ENCODE measurements at regions not wholly inside any gene's neighbourhood (a gene's known extent, or its start where the extent isn't known, plus 50 kb on each side); places are given as distances from the start of the nearest gene placed in this dataset.

DNA sequence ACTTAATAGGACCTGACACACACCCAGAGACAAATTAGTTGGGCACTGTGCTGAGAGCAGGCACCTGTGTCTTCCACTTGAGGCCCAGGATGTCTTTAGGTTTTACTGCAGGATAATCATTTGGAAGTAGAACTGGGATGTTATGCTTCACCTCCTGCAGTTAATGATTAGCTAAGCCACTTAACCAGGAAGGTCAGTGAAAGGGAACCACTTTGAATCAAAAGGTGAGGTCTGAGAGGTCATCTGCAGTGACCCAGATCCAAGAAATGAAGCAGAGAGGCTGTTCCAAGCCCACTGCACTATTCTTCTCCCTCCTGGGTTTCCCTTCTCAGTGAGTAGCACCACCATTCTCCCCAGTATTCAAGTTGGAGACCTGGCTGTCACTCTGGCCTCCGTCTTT, 110.5 kb downstream of the SNX18 start:
- DNase-seq, result no peak
- Histone ChIP-seq H3K27ac (no peak overlapping the region), H3K4me1 (no peaks in the 10 kb centered on the region), H3K36me3 (no peaks in the 10 kb centered on the region), H3K9me3 (no peaks in the 10 kb centered on the region), H3K4me3 (no peak overlapping the region), H3K27me3 (no peaks in the 10 kb centered on the region)
- FAIRE-seq, result no peak
- intact Hi-C loops (cut with DNase I), result no loop called here
- 88 to 96% methylated on average over 1 of the region's 1 CpG for WGBS, 2 donors
- peak in 3 of 4 donors; percentile 63 to 74 (median 68) for ATAC-seq
- TF ChIP-seq, protein P1, sequence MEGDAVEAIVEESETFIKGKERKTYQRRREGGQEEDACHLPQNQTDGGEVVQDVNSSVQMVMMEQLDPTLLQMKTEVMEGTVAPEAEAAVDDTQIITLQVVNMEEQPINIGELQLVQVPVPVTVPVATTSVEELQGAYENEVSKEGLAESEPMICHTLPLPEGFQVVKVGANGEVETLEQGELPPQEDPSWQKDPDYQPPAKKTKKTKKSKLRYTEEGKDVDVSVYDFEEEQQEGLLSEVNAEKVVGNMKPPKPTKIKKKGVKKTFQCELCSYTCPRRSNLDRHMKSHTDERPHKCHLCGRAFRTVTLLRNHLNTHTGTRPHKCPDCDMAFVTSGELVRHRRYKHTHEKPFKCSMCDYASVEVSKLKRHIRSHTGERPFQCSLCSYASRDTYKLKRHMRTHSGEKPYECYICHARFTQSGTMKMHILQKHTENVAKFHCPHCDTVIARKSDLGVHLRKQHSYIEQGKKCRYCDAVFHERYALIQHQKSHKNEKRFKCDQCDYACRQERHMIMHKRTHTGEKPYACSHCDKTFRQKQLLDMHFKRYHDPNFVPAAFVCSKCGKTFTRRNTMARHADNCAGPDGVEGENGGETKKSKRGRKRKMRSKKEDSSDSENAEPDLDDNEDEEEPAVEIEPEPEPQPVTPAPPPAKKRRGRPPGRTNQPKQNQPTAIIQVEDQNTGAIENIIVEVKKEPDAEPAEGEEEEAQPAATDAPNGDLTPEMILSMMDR (IDR thresholded peaks at IDR 0.05), result no peak

DNA sequence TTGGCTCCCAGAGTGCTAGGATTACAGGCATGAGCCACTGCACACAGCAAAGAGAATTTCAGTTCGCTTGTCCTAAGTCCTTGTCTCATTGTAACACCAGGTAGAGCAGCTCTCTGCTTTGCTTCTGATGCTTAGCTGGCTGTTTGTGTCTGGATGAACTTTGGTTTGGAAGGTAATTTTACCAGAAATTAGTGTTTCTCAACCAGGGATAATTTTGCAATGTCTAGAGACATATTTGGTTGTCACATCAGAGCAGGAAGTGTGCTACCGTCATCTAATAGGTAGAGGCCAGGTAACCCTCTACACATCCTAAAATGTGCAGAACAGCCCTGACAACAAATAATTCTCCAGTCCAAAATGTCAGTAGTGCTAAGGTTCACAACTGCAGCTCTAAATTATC, 108.8 kb downstream of the SNX18 start:
- Histone ChIP-seq H3K9me3 (no peaks in the 10 kb centered on the region), H3K4me3 (no peak overlapping the region), H3K27me3 (no peaks in the 10 kb centered on the region), H3K4me1 (no peaks in the 10 kb centered on the region), H3K27ac (no peak overlapping the region), H3K36me3 (no peaks in the 10 kb centered on the region)
- FAIRE-seq (no peak), DNase-seq (no peak), ATAC-seq (no peak)
- 83 to 91% methylated on average over 2 of the region's 2 CpGs for WGBS, 2 donors
- TF ChIP-seq, protein P1 (IDR thresholded peaks at IDR 0.05), result no peak
- intact Hi-C loops (cut with DNase I), result no loop called here

DNA sequence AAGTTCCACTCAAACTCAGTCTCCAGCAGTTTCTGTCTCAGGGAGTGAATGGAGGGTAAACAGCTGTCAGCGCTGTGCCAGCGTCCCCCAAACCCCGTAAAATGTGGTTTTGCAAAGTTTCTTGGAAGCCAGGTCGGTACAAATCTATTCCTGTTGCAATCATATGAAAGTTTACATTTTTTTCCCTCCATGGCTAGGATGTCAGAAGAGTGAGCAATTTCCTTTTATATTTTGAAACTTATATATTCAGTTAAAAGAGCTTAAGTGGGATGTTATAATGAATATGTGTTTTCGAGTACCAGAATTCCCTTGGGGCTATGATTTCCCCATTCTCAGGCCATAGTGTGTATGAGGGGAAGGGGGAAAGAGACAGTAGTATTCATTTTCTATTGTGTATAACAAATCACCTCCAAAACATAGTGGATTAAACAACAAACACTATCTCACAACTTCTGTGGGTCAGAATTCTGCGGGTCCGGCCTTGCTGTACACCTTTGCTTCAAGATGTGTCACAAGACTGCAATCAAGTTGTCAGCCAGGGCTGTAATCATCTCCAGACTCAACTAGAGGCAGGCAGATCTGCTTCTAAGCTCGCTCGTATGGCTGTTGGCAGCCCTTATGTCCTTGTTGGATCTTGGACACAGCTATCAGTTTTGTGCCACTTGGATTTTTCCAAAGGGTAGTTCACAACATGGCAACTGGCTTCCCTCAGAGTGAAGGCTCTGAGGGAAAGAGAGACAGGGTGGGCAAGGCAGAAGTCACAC, 107.4 kb downstream of the SNX18 start:
- TF ChIP-seq, protein P1 (IDR thresholded peaks at IDR 0.05), result no peak
- Histone ChIP-seq H3K27me3 (no peaks in the 10 kb centered on the region), H3K36me3 (no peaks in the 10 kb centered on the region), H3K9me3 (no peaks in the 10 kb centered on the region), H3K27ac (no peak overlapping the region), H3K4me1 (no peaks in the 10 kb centered on the region), H3K4me3 (no peak overlapping the region)
- intact Hi-C loops (cut with DNase I), result no loop called here
- no peak for ATAC-seq
- FAIRE-seq, result no peak
- no peak for DNase-seq
- WGBS, 2 donors, result 77 to 84% methylated on average over 9 of the region's 9 CpGs

- intact Hi-C loops (cut with DNase I), result no loop called here
- H3K27ac ChIP-seq, result no peak overlapping the region
- DNase-seq, result no peak
- TF ChIP-seq, protein P1 (IDR thresholded peaks at IDR 0.05), result no peak
- no peaks in the 10 kb centered on the region for H3K27me3 ChIP-seq
- no peak for ATAC-seq
- H3K36me3 ChIP-seq, result no peaks in the 10 kb centered on the region
- no peak for FAIRE-seq
- H3K4me1 ChIP-seq, result no peaks in the 10 kb centered on the region
- 80 to 85% methylated on average over 5 of the region's 5 CpGs for WGBS, 2 donors
- no peaks in the 10 kb centered on the region for H3K9me3 ChIP-seq
- no peak overlapping the region for H3K4me3 ChIP-seq
These were observed 104.2 kb downstream of the SNX18 start for GRCh38 chr5:54621709-54622108.

DNA sequence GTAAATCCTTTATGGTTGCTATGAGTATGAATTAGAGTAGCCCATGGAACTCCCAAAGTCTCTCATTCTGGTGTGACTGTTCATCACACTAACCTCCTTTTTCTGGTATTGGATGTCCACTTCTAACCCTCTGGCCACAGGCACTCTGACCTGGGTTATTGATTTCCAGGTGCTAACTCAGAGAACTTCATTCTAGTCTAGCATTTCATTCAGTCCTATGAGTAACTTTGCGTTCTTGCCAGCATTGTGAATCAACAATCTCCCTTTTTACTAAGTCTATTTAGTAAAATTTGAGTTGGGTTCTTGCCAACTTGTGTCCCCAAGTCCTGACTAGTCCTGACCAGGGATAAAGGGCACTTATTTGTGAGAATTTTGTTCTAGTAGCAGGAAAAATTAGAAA, 103.5 kb downstream of the SNX18 start:
- ATAC-seq, result no peak
- WGBS, 2 donors, result 61 to 73% methylated on average over 1 of the region's 1 CpG
- H3K9me3 ChIP-seq, result no peaks in the 10 kb centered on the region
- no peaks in the 10 kb centered on the region for H3K36me3 ChIP-seq
- no peaks in the 10 kb centered on the region for H3K4me1 ChIP-seq
- no peak for FAIRE-seq
- TF ChIP-seq, protein P1 (IDR thresholded peaks at IDR 0.05), result no peak
- no peak overlapping the region for H3K27ac ChIP-seq
- no peak overlapping the region for H3K4me3 ChIP-seq
- no peak for DNase-seq
- H3K27me3 ChIP-seq, result no peaks in the 10 kb centered on the region
- intact Hi-C loops (cut with DNase I), result no loop called here

Measured in pancreas (tissue), 10 donors.